ENCODE measurements at regions not wholly inside any gene's neighbourhood (a gene's known extent, or its start where the extent isn't known, plus 50 kb on each side); places are given as distances from the start of the nearest gene placed in this dataset.
"Not testable (repeated sequence)": the region's sequence is repeated elsewhere in the genome, so short reads cannot be mapped to it uniquely, and the experiment has no call there.

DNA sequence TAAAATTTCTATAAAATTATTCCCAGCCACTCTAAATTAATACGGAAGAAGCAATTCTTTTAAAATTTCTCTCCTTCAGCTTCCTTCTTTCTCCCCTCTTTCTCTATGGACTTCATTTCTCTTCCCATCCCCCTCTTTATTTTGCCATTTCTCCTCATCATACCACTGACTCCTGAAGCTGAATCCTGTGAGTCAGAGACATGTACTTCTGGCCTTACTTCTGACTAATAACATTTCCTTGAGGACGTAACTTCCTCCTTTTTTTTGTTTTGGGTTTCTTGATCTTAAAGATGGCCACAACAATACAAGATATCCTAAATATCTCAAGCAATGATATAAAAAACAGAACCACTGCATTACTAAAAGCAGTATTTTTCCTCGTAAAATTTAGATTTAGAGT, 63.6 kb upstream of the DENND1B start:
- ATAC-seq (peak in 1 of 4 donors; percentile 22), DNase-seq (no peak)
- Histone ChIP-seq H3K4me1 (no peaks in the 10 kb centered on the region), H3K9me3 (no peaks in the 10 kb centered on the region), H3K27ac (no peak overlapping the region), H3K36me3 (no peaks in the 10 kb centered on the region), H3K4me3 (no peak overlapping the region), H3K27me3 (no peaks in the 10 kb centered on the region)
- 61% methylated on average over 3 of the region's 3 CpGs for WGBS (ENCODE audit: insufficient coverage, low coverage, low lambda C conversion rate, missing lambda C conversion rate)
- intact Hi-C loops (cut with DNase I) = no loop called here
- TF ChIP-seq POLR2A (IDR thresholded peaks at IDR 0.05) = no peak
- TF ChIP-seq, protein P1, sequence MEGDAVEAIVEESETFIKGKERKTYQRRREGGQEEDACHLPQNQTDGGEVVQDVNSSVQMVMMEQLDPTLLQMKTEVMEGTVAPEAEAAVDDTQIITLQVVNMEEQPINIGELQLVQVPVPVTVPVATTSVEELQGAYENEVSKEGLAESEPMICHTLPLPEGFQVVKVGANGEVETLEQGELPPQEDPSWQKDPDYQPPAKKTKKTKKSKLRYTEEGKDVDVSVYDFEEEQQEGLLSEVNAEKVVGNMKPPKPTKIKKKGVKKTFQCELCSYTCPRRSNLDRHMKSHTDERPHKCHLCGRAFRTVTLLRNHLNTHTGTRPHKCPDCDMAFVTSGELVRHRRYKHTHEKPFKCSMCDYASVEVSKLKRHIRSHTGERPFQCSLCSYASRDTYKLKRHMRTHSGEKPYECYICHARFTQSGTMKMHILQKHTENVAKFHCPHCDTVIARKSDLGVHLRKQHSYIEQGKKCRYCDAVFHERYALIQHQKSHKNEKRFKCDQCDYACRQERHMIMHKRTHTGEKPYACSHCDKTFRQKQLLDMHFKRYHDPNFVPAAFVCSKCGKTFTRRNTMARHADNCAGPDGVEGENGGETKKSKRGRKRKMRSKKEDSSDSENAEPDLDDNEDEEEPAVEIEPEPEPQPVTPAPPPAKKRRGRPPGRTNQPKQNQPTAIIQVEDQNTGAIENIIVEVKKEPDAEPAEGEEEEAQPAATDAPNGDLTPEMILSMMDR (IDR thresholded peaks at IDR 0.05) = no peak

- no peak for ATAC-seq
- Histone ChIP-seq H3K27ac (no peak overlapping the region), H3K4me1 (no peaks in the 10 kb centered on the region), H3K36me3 (no peaks in the 10 kb centered on the region), H3K9me3 (no peaks in the 10 kb centered on the region), H3K4me3 (no peak overlapping the region), H3K27me3 (no peaks in the 10 kb centered on the region)
- intact Hi-C loops (cut with DNase I) = no loop called here
- TF ChIP-seq POLR2A (IDR thresholded peaks at IDR 0.05) = no peak
- TF ChIP-seq, protein P1 (IDR thresholded peaks at IDR 0.05) = no peak
- no peak for DNase-seq
- 44% methylated on average over 1 of the region's 1 CpG for WGBS (ENCODE audit: insufficient coverage, low coverage, low lambda C conversion rate, missing lambda C conversion rate)
Measured at GRCh38 chr1:197837911-197838310, 62.6 kb upstream of the DENND1B start.

- ATAC-seq; H3K27me3 ChIP-seq; H3K4me3 ChIP-seq; H3K36me3 ChIP-seq; DNase-seq; intact Hi-C loops (cut with DNase I); H3K9me3 ChIP-seq; H3K27ac ChIP-seq; H3K4me1 ChIP-seq: not testable (repeated sequence)
- 75% methylated on average over 1 of the region's 1 CpG for WGBS (ENCODE audit: insufficient coverage, low coverage, low lambda C conversion rate, missing lambda C conversion rate)
Measured at GRCh38 chr1:197836356-197836755, 61.1 kb upstream of the DENND1B start.

- 85% methylated on average over 1 of the region's 1 CpG for WGBS (ENCODE audit: insufficient coverage, low coverage, low lambda C conversion rate, missing lambda C conversion rate)
- intact Hi-C loops (cut with DNase I) = not testable (repeated sequence)
Measured at GRCh38 chr1:197829011-197829410, 53.7 kb upstream of the DENND1B start.

DNA sequence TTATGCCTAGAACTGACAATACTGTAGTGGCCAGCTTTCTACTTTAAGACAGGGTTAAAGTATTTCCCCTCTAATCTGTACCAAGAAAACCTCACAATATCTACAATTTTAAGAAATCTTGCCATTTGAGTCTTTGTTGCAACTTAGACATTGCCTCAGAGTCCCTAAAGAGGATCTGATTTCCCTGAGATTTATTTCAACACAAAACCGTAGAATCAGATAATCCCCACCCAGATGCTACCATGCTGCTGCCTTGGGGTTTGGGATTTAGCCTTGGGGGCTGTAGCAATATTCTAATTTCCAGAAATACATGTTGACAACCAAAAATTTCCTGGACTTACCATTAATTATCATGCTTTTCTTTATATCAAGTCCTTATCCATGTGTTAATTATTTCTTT, 50.3 kb upstream of the DENND1B start:
- no peak for TF ChIP-seq POLR2A (IDR thresholded peaks at IDR 0.05)
- TF ChIP-seq, protein P1 (IDR thresholded peaks at IDR 0.05) = no peak
- Histone ChIP-seq H3K4me1 (no peaks in the 10 kb centered on the region), H3K9me3 (no peaks in the 10 kb centered on the region), H3K36me3 (no peaks in the 10 kb centered on the region), H3K4me3 (no peak overlapping the region), H3K27ac (no peak overlapping the region), H3K27me3 (no peaks in the 10 kb centered on the region)
- 82% methylated on average over 1 of the region's 1 CpG for WGBS (ENCODE audit: insufficient coverage, low coverage, low lambda C conversion rate, missing lambda C conversion rate)
- no peak for DNase-seq
- intact Hi-C loops (cut with DNase I) = no loop called here
- no peak for ATAC-seq

More at GRCh38 chr1:197829011-197829410, 53.7 kb upstream of the DENND1B start:
- not testable (repeated sequence) for H3K27me3 ChIP-seq, DNase-seq, H3K4me3 ChIP-seq, H3K4me1 ChIP-seq, H3K36me3 ChIP-seq, H3K27ac ChIP-seq, H3K9me3 ChIP-seq, ATAC-seq
